GM10248 (cell line): ENCODE measurements at regions not wholly inside any gene's neighbourhood (a gene's known extent, or its start where the extent isn't known, plus 50 kb on each side); places are given as distances from the start of the nearest gene placed in this dataset.

Source experiments
- CTCF ChIA-PET: fragments of 300-600 bp; sonication (Branson Sonifier 250); formaldehyde crosslinking; extraction: SDS; loops from one replicate; lab custom pipeline; 2021; ENCODE audit warnings: antibody characterized with exemption; lab: Yijun Ruan, JAX
- POLR2A ChIA-PET: fragments of 350-650 bp; sonication (Branson Sonifier 250); formaldehyde crosslinking; extraction: SDS; loops from one replicate; lab custom pipeline; 2020; ENCODE audit warnings: antibody characterized with exemption; lab: Yijun Ruan, JAX
- DNase-seq: peaks from one replicate; pipeline ENCODE4 v3.0.0; 2012; ENCODE audit errors: extremely low spot score
- CTCF ChIP-seq: IDR thresholded peaks from 2 replicates; pipeline ENCODE4 v1.5.1; 2012; ENCODE audit warnings: mild to moderate bottlenecking, low read depth; ENCODE audit errors: extremely low read depth, missing control alignments, control extremely low read depth

DNA sequence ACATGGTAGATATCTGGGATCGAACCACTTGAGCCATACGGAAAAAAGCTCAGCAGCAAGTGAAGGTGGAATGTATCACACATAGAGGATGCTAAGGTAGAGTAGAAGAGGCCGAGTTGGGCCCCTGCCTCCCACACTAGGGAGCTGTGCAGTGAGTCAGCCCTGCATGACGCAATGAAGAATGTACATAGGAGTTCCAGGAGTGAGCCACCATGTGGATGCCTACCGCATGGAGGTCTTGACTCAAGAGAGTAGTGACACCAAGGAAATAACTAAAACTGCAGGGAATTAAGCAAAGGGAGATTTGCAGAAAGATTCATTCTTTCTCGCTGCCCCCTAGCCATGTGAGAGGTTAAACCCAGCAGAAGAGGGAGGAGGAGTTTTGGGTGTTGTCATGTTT lies 389.6 kb upstream of the IGFBP7 start:
- ChIA-PET POLR2A (no interaction called here), CTCF (interaction anchor here (1.0 kb wide), 1 partner anchor 9 kb away, joined by 3 read pairs; no protein-coding TSS in a partner anchor)
- no peak for TF ChIP-seq CTCF
- DNase-seq = no peak

- no peak for TF ChIP-seq CTCF
- ChIA-PET POLR2A (no interaction called here), CTCF (no interaction called here)
- DNase-seq = no peak
Measured at GRCh38 chr4:57498251-57498650, 388.1 kb upstream of the IGFBP7 start.

DNA sequence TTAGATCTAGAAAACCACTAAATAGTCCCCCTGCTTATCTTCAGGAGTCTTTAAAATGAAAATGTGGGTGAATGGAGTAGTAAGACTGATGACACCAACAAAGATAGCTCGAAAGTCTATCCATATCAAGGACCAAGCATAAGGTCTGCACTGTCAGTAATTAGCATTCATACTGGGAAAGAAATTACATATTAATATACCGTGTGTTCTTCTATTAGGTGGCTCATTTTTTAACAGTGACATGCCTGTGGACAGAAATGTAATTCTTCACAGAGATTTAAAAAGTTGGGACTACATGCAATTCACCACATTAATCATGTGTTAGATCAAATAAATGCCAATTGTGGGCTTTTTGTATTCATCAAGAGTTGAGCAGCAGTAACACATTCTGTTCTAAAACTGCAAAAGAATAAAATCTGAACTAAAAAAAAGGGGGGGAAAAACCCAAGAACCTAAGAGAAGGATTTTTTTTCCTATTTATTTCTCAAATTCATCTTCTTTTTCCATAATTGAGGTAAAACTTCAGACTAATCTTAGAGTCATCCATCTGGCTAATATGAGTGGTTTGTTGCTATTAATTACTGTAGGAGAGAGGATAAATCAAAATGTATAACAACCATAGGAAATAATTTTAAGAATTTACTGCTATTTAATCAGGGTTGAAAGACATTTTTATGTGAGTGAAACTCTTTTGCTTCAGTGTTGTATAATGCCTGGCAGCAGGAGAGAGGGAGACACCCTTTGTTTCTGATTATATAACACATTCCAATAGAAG lies 386.7 kb upstream of the IGFBP7 start:
- CTCF ChIA-PET = interaction anchor here (1.2 to 2.0 kb wide), 2 partner anchors 11 to 33 kb away, joined by 3 to 5 read pairs; no protein-coding TSS in a partner anchor
- DNase-seq = no peak
- TF ChIP-seq CTCF = no peak
- POLR2A ChIA-PET = no interaction called here

DNA sequence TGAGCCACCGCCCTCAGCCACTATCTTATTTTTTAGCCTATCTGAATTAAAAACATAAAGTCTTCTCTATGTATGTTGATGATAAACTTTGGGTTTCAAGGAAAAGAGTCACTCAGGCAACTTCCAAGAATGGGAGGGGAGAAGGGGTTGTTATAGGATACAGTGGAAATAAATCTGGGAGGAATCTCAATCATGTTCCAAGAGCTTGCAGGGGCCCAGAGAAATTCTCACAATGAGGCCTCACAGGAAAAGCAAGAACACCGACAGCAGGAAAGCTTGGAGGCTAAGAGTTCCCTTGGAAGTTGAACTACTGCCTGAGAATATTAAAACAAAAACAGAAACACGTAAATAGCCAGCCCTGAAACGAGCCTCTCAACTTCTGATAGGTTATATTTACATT lies 384.6 kb upstream of the IGFBP7 start:
- ChIA-PET CTCF (interaction anchor here (2.0 kb wide), 1 partner anchor 35 kb away, joined by 5 read pairs; no protein-coding TSS in a partner anchor), POLR2A (no interaction called here)
- DNase-seq = no peak
- no peak for TF ChIP-seq CTCF

- no peak for DNase-seq
- TF ChIP-seq CTCF = no peak
- ChIA-PET CTCF (no interaction called here), POLR2A (no interaction called here)
Measured at GRCh38 chr4:57492251-57492878, 382.2 kb upstream of the IGFBP7 start.

- ChIA-PET POLR2A (no interaction called here), CTCF (no interaction called here)
- DNase-seq = no peak
- TF ChIP-seq CTCF = no peak
Measured at GRCh38 chr4:57491388-57491787, 381.2 kb upstream of the IGFBP7 start.
